Esophagus mucosa (tissue), 1 donor: ENCODE measurements at regions not wholly inside any gene's neighbourhood (a gene's known extent, or its start where the extent isn't known, plus 50 kb on each side); places are given as distances from the start of the nearest gene placed in this dataset.
"Not testable (repeated sequence)": the region's sequence is repeated elsewhere in the genome, so short reads cannot be mapped to it uniquely, and the experiment has no call there.

Source experiments
- ATAC-seq: fragments of 200-7000 bp; cut with Tn5 transposase; one replicate; pipeline ENCODE4 v1.9.1; 2020
- donor health status: DM: yes; HTN: yes; CAD: no.

- no peak for ATAC-seq
Measured at GRCh38 chr3:88000853-88001252, 58.0 kb downstream of the CGGBP1 start.

GRCh38 chr3:87997966-87998365 lies 60.8 kb downstream of the CGGBP1 start:
- no peak for ATAC-seq

- no peak for ATAC-seq
Measured at GRCh38 chr3:87997298-87997697, 61.5 kb downstream of the CGGBP1 start.

- no peak for ATAC-seq
Measured at GRCh38 chr3:87996882-87997281, 61.9 kb downstream of the CGGBP1 start.

- no peak for ATAC-seq
Measured at GRCh38 chr3:87993566-87993965, 65.2 kb downstream of the CGGBP1 start.

GRCh38 chr3:87987952-87988351 lies 70.9 kb downstream of the CGGBP1 start:
- ATAC-seq, result no peak

- ATAC-seq, result no peak
Measured at GRCh38 chr3:87982421-87982820, 76.4 kb downstream of the CGGBP1 start.

GRCh38 chr3:87979527-87979926 lies 79.3 kb downstream of the CGGBP1 start:
- no peak for ATAC-seq

GRCh38 chr3:87977765-87978164 lies 81.0 kb downstream of the CGGBP1 start:
- ATAC-seq, result no peak

GRCh38 chr3:87975716-87976115 lies 83.1 kb downstream of the CGGBP1 start:
- no peak for ATAC-seq

- ATAC-seq, result no peak
Measured at GRCh38 chr3:87973906-87974305, 84.9 kb downstream of the CGGBP1 start.

- no peak for ATAC-seq
Measured at GRCh38 chr3:87969620-87970019, 89.2 kb downstream of the CGGBP1 start.

GRCh38 chr3:87968668-87969067 lies 90.1 kb downstream of the CGGBP1 start:
- no peak for ATAC-seq

GRCh38 chr3:87958289-87958688 lies 100.5 kb downstream of the CGGBP1 start:
- ATAC-seq, result no peak

GRCh38 chr3:87957575-87957974 lies 101.2 kb downstream of the CGGBP1 start:
- no peak for ATAC-seq

GRCh38 chr3:87949879-87950208 lies 109.0 kb downstream of the CGGBP1 start:
- no peak for ATAC-seq

- ATAC-seq, result no peak
Measured at GRCh38 chr3:87949189-87949878, 109.5 kb downstream of the CGGBP1 start.

- not testable (repeated sequence) for ATAC-seq
Measured at GRCh38 chr3:87946007-87946406, 112.8 kb downstream of the CGGBP1 start.

GRCh38 chr3:87942256-87942655 lies 116.5 kb downstream of the CGGBP1 start:
- ATAC-seq, result not testable (repeated sequence)

- ATAC-seq, result no peak
Measured at GRCh38 chr3:87924485-87924884, 134.3 kb downstream of the CGGBP1 start.

- no peak for ATAC-seq
Measured at GRCh38 chr3:87920549-87920948, 138.3 kb downstream of the CGGBP1 start.

- ATAC-seq, result no peak
Measured at GRCh38 chr3:87901141-87901540, 157.7 kb downstream of the CGGBP1 start.

GRCh38 chr3:87900061-87900460 lies 158.7 kb downstream of the CGGBP1 start:
- no peak for ATAC-seq

GRCh38 chr3:87898971-87899370 lies 159.8 kb downstream of the CGGBP1 start:
- ATAC-seq, result no peak

GRCh38 chr3:87895983-87896382 lies 162.8 kb downstream of the CGGBP1 start:
- no peak for ATAC-seq
